Endothelial cell of umbilical vein (primary cell): ENCODE measurements at regions not wholly inside any gene's neighbourhood (a gene's known extent, or its start where the extent isn't known, plus 50 kb on each side); places are given as distances from the start of the nearest gene placed in this dataset.

Source experiments
- CTCF ChIP-seq, 2 donors: IDR thresholded peaks; 1 replicate in 1 of 2; 2 replicates in 1 of 2; pipeline ENCODE4 v1.5.1; 2011; ENCODE audit warnings: low read length in 2 of 2, mild to moderate bottlenecking in 2 of 2, moderate library complexity in 2 of 2, control low read depth in 1 of 2, inconsistent platforms in 1 of 2, low read depth in 1 of 2; ENCODE audit not compliant: insufficient read depth in 1 of 2; ENCODE audit errors: extremely low read depth in 1 of 2
- EZH2 ChIP-seq: IDR thresholded peaks from 2 replicates; pipeline ENCODE4 v1.6.1; 2012; ENCODE audit warnings: borderline replicate concordance, low read depth, mild to moderate bottlenecking, moderate library complexity, low read length, inconsistent platforms; ENCODE audit not compliant: severe bottlenecking
- JUN ChIP-seq: IDR thresholded peaks from 2 replicates; pipeline ENCODE4 v1.6.1; 2011; ENCODE audit warnings: borderline replicate concordance, low read depth; ENCODE audit not compliant: insufficient read length, insufficient read depth
- POLR2A ChIP-seq: IDR thresholded peaks from 2 replicates; pipeline ENCODE4 v1.6.1; 2012; ENCODE audit warnings: low read depth, mild to moderate bottlenecking, control low read depth, low read length

GRCh38 chr6:11426571-11426970, 111.0 kb upstream of the TMEM170B start:
- TF ChIP-seq CTCF (IDR thresholded peaks at IDR 0.05; ENCODE audit: extremely low read depth in 1 of 2, insufficient read depth in 1 of 2, low read depth in 1 of 2, low read length in 2 of 2) (no peak), JUN (no peak), POLR2A (no peak), EZH2 (no peak)
